Right lobe of liver (tissue), 6 donors: ENCODE measurements at regions not wholly inside any gene's neighbourhood (a gene's known extent, or its start where the extent isn't known, plus 50 kb on each side); places are given as distances from the start of the nearest gene placed in this dataset.
"Not testable (repeated sequence)": the region's sequence is repeated elsewhere in the genome, so short reads cannot be mapped to it uniquely, and the experiment has no call there.

ENCODE experiments used
- ATAC-seq, 4 donors: fragments of 200-7000 bp; cut with Tn5 transposase; one replicate each; pipeline ENCODE4 v1.9.1; 2020; ENCODE audit warnings: mild to moderate bottlenecking in 4 of 4, moderate library complexity in 4 of 4
- DNase-seq, 3 donors: peaks; one replicate each; pipeline ENCODE4 v3.0.0-alpha.2; 2020
- H3K27ac ChIP-seq, 3 donors: fragments of 200-600 bp; one replicate each; pipeline ENCODE4 v1.8.0; 2022
- H3K27me3 ChIP-seq, 2 donors: fragments of 200-600 bp; one replicate each; pipeline ENCODE4 v1.8.0; 2022
- H3K36me3 ChIP-seq, 4 donors: fragments of 200-600 bp; sonication (generic) in 1 of 4; one replicate each; pipeline versions ENCODE4 v1.5.1 to v1.8.0; 2017 to 2022; ENCODE audit warnings: control low read depth in 1 of 4
- H3K4me1 ChIP-seq, 4 donors: fragments of 200-600 bp; sonication (generic) in 1 of 4; one replicate each; pipeline versions ENCODE4 v1.5.1 to v1.8.0; 2017 to 2022; ENCODE audit warnings: control low read depth in 1 of 4
- H3K4me3 ChIP-seq, 3 donors: fragments of 200-600 bp; one replicate each; pipeline ENCODE4 v1.8.0; 2022
- H3K9me3 ChIP-seq, 4 donors: fragments of 200-600 bp; sonication (generic) in 1 of 4; one replicate each; pipeline versions ENCODE4 v1.5.1 to v1.8.0; 2017 to 2022; ENCODE audit warnings: control low read depth in 1 of 4
- POLR2A ChIP-seq: fragments of 450-650 bp; IDR thresholded peaks from one replicate; pipeline ENCODE4 v1.6.1; 2017; ENCODE audit warnings: antibody characterized with exemption, mild to moderate bottlenecking
- WGBS: methylation state at CpG from one replicate; pipeline ENCODE4 v1.1.6; 2018; ENCODE audit warnings: low coverage, low lambda C conversion rate; ENCODE audit not compliant: insufficient coverage; ENCODE audit errors: missing lambda C conversion rate; 5-methylcytosine and 5-hydroxymethylcytosine counted together
- intact Hi-C, 2 donors: fragments of 100-400 bp; cut with DNase I; formaldehyde crosslinking; loops; one replicate each; pipeline versions ENCODE4 v1.11.2 to v1.14.1; 2022
- TF ChIP-seq, protein P1 (sequence below), 4 donors: fragments of 200-600 bp in 3 of 4; fragments of 450-650 bp in 1 of 4; IDR thresholded peaks; one replicate each; pipeline versions ENCODE4 v1.5.1 to v1.8.0; 2016 to 2022; ENCODE audit warnings: antibody characterized with exemption in 4 of 4, mild to moderate bottlenecking in 2 of 4
- donor health status: DM: no; HTN: yes; CAD: no.
- donor health status: DM: no; HTN: no; CAD: no.
- donor health status: DM: no; HTN: no; CAD: no.
- donor health status: DM: no; HTN: yes; CAD: no.
- donor health status: DM: no; HTN: yes; CAD: no.

GRCh38 chr16:7867831-7868230, 535.2 kb downstream of the RBFOX1 start:
- no peaks in the 10 kb centered on the region for H3K27me3 ChIP-seq
- H3K4me1 ChIP-seq, result no peaks in the 10 kb centered on the region
- H3K4me3 ChIP-seq, result no peak overlapping the region
- intact Hi-C loops, result no loop called here
- no CpG with 5 or more reads among the region's 1 CpG for WGBS
- no peak for ATAC-seq
- no peaks in the 10 kb centered on the region for H3K9me3 ChIP-seq
- DNase-seq, result no peak
- no peak overlapping the region for H3K27ac ChIP-seq
- H3K36me3 ChIP-seq, result no peaks in the 10 kb centered on the region
- TF ChIP-seq, protein P1, sequence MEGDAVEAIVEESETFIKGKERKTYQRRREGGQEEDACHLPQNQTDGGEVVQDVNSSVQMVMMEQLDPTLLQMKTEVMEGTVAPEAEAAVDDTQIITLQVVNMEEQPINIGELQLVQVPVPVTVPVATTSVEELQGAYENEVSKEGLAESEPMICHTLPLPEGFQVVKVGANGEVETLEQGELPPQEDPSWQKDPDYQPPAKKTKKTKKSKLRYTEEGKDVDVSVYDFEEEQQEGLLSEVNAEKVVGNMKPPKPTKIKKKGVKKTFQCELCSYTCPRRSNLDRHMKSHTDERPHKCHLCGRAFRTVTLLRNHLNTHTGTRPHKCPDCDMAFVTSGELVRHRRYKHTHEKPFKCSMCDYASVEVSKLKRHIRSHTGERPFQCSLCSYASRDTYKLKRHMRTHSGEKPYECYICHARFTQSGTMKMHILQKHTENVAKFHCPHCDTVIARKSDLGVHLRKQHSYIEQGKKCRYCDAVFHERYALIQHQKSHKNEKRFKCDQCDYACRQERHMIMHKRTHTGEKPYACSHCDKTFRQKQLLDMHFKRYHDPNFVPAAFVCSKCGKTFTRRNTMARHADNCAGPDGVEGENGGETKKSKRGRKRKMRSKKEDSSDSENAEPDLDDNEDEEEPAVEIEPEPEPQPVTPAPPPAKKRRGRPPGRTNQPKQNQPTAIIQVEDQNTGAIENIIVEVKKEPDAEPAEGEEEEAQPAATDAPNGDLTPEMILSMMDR (IDR thresholded peaks at IDR 0.05), result no peak
- TF ChIP-seq POLR2A, result no peak

- no peak for ATAC-seq
- TF ChIP-seq, protein P1 (IDR thresholded peaks at IDR 0.05), result no peak
- TF ChIP-seq POLR2A, result no peak
Observed at GRCh38 chr16:7866144-7866543, 533.5 kb downstream of the RBFOX1 start.

DNA sequence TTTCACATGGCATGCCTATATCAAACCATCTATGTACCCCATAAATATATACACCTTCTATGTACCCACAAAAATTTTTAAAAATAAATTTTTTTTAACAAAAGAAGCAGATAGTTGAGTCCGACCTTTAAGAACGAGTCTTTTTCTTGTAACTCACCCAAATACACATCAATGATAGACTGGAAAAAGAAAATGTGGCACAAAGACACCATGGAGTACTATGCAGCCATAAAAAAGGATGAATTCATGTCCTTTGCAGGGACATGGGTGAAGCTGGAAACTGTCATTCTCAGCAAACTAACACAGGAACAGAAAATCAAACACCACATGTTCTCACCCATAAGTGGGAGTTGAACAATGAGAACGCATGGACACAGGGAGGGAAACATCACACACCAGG, 532.7 kb downstream of the RBFOX1 start:
- DNase-seq, H3K9me3 ChIP-seq, intact Hi-C loops, ATAC-seq, H3K27me3 ChIP-seq, H3K4me3 ChIP-seq, H3K4me1 ChIP-seq, H3K36me3 ChIP-seq, H3K27ac ChIP-seq: not testable (repeated sequence)
- 34% methylated on average over 3 of the region's 3 CpGs for WGBS

More at GRCh38 chr16:7866144-7866543, 533.5 kb downstream of the RBFOX1 start:
- WGBS, result 5% methylated on average over 4 of the region's 4 CpGs
- no peaks in the 10 kb centered on the region for H3K9me3 ChIP-seq
- H3K27ac ChIP-seq, result no peak overlapping the region
- H3K4me1 ChIP-seq, result no peaks in the 10 kb centered on the region
- intact Hi-C loops, result no loop called here
- no peaks in the 10 kb centered on the region for H3K27me3 ChIP-seq
- no peak overlapping the region for H3K4me3 ChIP-seq
- DNase-seq, result no peak
- no peaks in the 10 kb centered on the region for H3K36me3 ChIP-seq

- no peak for DNase-seq
- H3K36me3 ChIP-seq, result no peaks in the 10 kb centered on the region
- no peaks in the 10 kb centered on the region for H3K27me3 ChIP-seq
- H3K4me1 ChIP-seq, result no peaks in the 10 kb centered on the region
- H3K27ac ChIP-seq, result no peak overlapping the region
- 34% methylated on average over 3 of the region's 3 CpGs for WGBS
- intact Hi-C loops, result no loop called here
- H3K9me3 ChIP-seq, result no peaks in the 10 kb centered on the region
- TF ChIP-seq, protein P1 (IDR thresholded peaks at IDR 0.05), result no peak
- ATAC-seq, result no peak
- H3K4me3 ChIP-seq, result no peak overlapping the region
Observed at GRCh38 chr16:7861891-7862582, 529.4 kb downstream of the RBFOX1 start.

DNA sequence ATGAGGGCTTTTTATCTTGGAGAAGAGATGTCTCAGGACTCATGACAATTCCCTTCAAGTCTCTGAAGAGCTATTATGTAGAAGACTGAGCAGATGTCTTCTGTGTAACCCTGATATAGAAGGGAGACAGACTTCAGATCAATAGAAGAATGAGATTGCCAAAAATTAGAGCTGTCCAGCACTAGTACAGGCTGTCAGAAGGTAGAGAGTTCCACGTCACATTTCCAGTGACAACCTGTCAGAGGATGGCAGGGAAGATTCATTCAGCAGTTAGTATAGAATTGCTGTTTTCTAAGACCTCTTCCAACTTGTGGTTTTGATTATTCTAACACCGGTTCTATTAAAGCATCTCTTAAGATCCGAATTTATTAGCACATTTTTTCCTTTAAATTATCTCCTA, 520.6 kb downstream of the RBFOX1 start:
- ATAC-seq (no peak), DNase-seq (no peak)
- Histone ChIP-seq H3K4me3 (no peak overlapping the region), H3K27ac (no peak overlapping the region), H3K36me3 (no peaks in the 10 kb centered on the region), H3K27me3 (no peaks in the 10 kb centered on the region), H3K4me1 (no peaks in the 10 kb centered on the region), H3K9me3 (no peaks in the 10 kb centered on the region)
- 52% methylated on average over 3 of the region's 3 CpGs for whole genome bisulfite sequencing
- no peak for TF ChIP-seq POLR2A
- TF ChIP-seq, protein P1 (IDR thresholded peaks at IDR 0.05), result no peak
- intact Hi-C loops, result no loop called here
